Renal cortex interstitium (tissue), 11 donors: ENCODE measurements at regions not wholly inside any gene's neighbourhood (a gene's known extent, or its start where the extent isn't known, plus 50 kb on each side); places are given as distances from the start of the nearest gene placed in this dataset.
"Not testable (repeated sequence)": the region's sequence is repeated elsewhere in the genome, so short reads cannot be mapped to it uniquely, and the experiment has no call there.

ENCODE experiments used
- DNase-seq, 11 donors: peaks; one replicate each; pipeline ENCODE4 v3.0.0-alpha.2; 2013; ENCODE audit warnings: low read depth in 9 of 11, low spot score in 4 of 11; ENCODE audit errors: extremely low read depth in 1 of 11

DNA sequence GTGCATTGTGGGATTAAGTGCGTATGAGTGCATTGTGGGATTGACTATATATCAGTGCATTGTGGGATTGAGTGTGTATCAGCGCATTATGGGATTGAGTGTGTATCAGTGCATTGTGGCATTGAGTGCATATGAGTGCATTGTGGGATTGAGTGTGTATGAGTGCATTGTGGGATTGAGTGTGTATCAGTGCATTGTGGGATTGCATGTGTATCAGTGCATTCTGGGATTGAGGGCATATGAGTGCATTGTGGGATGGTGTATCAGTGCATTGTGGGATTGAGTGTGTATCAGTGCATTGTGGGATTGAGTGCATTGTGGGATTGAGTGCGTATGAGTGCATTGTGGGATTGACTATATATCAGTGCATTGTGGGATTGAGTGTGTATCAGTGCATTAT, 106.4 kb downstream of the SHOX start:
- not testable (repeated sequence) for DNase-seq

DNA sequence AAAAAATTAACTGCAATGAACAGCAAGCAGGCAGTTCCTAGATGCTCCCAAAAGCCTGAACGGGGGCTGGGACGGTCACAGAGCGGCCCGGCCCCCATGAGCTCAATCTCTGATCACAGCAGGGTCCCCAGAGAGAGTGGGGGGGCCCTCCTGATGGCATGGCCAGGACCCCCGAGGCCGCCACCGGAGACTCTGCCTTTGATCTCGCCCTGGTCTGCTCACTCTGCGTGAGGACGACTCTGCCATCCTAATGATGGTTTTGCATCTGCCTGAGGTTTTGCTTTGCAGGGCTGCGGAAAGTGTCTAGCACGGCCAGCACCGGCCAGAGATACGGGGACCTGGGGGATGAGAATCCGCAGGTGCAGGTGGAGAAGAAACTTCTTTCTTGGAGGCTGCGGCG, 103.8 kb downstream of the SHOX start:
- DNase-seq = no peak

DNA sequence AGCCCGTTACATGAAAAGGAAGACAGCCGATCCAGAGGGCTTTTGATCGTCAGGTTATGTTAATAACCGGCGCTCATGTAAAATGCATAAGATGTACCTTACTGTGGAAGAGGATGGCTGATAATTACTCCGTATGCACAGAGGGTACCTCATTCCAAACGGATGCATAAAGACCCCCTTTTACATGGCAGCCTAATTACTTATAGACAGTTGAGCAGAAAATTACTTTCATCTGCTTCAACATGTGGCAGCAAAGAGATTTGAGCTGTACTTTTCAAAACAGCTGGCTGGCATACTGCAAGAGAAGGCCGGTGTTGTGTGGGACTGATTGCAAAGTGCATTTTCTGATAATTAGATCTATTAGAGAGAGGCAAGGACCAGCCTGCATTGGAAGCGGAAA, 103.4 kb downstream of the SHOX start:
- no peak for DNase-seq

DNA sequence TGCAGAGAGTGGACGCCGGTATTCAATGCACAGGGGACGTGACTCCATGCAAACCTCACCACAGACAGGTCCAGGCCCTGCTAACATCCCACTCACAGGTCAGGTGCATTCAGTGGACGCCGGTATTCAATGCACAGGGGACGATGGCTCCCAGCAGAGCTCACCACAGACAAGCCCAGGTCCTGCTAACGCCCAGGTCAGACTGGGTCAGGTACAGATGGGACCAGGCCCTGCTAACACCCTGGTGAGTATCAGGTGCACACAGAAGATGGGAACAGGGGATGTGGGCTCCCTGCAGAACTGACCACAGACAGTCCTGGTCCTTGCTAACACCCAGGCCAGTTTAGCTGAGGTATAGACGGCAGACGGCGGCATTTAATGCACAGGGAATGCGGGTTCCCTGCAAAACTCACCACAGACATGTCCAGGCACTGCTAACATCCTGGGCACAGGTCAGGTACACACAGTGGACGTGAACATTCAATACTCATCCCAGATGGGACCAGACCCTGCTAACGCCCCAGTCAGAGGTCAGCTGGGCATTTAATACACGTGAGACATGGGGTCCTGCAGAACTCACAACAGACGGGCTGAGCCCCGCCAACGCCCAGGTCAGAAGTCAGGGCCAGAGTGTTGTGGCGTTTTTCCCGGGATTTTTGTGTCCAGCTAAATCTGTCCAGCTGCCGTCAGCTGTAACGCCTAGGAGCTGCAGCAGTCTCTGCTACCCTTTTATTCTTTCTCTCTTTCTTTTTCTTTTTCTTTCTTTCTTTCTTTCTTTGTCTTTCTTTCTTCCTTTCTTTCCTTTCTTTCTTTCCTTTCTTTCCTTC, 99.2 kb downstream of the SHOX start:
- DNase-seq = no peak

DNA sequence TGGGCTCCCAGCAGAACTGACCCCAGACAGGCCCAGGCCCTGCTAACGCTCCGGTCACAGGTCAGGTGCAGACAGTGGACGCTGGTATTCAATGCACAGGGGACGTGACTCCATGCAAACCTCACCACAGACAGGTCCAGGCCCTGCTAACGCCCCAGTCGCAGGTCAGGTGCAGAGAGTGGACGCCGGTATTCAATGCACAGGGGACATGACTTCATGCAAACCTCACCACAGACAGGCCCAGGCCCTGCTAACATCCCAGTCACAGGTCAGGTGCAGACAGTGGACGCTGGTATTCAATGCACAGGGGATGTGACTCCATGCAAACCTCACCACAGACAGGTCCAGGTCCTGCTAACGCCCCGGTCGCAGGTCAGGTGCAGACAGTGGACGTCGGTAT, 98.5 kb downstream of the SHOX start:
- DNase-seq = not testable (repeated sequence)

DNA sequence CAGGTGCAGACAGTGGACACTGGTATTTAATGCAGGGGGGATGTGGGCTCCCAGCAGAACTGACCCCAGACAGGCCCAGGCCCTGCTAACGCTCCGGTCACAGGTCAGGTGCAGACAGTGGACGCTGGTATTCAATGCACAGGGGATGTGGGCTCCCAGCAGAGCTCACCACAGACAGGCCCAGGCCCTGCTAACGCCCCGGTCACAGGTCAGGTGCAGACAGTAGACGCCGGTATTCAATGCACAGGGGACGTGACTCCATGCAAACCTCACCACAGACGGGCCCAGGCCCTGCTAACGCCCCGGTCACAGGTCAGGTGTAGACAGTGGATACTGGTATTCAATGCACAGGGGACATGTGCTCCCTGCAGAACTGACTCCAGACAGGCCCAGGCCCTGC, 98.0 kb downstream of the SHOX start:
- not testable (repeated sequence) for DNase-seq

DNA sequence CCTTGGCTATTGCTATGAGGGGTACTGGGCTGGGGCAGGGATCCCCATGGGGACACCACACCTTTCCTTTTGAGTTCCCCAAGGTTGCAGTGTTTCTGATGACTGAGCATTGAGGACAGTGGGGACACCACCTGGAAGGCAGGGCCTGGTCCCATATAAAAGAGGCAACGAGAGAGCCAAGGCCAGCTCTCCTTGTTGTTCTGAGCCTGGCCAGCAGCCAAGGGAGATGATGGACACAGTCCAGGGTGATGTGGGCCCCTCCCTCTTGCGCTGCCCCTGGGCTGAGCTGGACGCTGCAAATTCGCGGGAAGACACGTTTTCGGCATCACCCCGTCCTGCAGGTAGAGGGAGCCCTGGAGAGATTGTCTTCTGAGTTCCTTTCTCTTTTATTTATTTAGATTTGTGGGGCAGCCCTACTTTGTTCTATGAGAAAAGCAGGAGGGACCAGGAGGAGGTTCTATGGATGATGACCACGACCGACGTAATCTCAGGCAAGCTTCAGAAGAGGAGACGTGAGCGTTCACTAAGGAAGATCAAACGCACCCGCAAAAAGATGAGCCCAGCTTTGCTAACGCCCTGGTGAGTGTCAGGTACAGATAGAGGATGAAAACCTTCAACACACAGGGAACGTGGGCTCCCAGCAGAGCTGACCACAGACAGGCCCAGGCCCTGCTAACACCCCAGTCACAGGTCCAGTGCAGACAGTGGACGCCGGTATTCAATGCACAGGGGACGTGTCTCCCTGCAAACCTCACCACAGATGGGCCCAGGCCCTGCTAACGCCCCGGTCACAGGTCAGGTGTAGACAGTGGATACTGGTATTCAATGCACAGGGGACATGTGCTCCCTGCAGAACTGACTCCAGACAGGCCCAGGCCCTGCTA, 97.4 kb downstream of the SHOX start:
- DNase-seq = no peak

DNA sequence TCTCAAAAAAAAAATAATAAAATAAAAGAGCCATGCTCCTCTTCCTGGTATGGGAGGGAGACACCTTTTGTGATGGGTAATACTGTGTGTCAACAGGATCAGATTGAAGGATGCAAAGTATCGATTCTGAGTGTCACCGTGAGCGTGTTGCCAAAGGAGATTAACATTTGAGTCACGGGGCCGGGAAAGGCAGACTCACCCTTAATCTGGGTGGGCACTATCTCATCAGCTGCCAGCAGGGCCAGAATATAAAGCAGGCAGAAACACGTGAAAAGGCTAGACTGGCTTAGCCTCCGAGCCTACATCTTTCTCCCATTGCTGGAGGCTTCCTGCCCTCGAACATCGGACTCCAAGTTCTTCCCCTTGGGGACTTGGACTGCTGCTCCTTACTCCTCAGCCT, 95.4 kb downstream of the SHOX start:
- DNase-seq = no peak

DNA sequence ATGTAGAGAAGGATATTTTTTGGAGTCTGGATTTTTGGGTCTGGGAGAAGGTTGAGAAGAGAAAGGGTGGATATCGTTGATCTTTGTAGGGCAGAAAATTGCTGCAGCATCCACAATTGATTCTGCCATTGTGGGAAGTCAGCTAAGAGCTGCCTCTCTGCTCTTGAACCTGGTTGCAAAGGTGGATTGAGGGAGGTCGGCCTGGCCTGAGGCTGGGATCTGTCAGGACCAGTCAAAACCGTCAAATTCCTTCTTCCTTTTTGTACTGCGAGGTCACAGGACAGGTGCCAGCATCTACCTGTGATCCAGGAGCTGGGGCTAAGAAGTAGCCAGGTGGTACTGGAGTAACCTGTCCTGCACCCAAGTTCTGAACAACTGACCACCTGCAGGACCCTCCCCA, 93.7 kb downstream of the SHOX start:
- no peak for DNase-seq

DNA sequence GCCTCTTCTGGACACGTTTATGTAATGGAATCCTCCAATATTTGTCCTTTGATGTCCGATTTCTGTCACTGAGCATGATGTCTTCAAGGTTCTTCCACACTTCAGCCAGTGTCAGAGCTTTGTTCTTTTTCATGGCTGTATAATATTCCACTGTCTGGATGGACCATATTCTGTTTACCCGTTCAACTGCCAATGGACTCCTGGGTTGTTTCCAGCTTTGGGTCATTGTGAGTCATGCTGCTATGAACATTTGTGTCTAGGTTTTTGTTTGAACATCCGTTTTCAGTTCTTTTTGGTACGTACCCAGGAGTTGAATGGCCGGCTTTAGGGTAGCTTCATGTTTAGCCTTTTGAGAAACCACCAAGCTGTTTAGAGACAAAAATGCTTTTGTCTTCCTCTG, 93.2 kb downstream of the SHOX start:
- DNase-seq = no peak

DNA sequence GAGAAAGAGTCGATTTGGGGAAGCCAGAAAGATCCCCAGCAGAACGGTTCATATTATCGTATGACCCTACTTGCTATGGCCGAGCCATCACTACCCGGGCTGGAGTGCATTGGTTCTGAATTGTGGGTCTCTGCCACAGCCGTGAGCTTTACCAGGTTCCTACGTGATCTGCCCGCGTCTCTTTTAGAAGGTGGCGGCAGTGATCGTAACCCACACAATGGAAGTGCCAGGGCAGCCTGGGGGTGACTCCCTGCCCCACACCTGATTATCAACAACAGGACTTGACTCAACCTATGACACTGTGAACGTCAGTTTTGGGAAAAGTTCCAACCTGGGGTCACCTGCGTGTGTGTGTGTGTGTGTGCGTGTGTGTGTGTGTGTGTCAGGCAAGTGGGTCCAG, 90.8 kb downstream of the SHOX start:
- DNase-seq = no peak

DNA sequence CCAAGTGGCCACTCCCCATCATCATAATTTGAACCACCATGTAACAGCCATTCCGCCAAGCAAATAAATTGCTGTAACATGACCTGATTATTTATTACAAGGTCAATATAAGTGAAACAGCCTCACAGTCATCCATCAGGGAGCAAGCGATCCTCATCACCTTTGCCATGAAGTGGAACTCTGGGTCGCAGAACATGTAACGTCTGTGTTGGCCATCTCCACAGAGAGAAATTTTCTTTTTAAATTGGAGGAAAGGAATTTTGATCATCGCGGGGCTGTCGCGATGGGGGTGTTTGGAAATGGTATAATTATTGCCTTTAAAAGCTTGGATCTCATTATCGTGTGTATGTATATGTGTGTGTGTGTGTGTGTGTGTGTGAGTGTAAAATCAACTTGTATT, 90.2 kb downstream of the SHOX start:
- no peak for DNase-seq

DNA sequence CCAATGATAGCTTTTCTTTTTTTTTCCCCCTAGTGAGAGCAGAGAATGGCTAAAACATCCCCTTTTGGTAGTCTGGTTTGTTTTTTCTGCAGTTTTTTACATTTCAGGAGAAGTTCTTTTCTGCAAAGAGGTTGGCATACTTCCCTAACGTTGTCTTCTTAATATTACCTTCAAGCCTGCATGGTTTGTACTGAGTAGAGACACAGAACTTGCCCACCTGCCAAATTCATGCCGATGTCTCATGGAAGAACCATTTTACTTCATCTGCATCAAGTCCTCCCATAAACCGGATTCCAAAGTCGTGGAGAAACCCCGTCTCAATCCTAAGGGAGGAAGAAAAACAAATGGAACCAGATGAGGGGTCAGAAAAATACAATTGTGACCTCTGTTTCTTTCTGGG, 89.7 kb downstream of the SHOX start:
- no peak for DNase-seq

DNA sequence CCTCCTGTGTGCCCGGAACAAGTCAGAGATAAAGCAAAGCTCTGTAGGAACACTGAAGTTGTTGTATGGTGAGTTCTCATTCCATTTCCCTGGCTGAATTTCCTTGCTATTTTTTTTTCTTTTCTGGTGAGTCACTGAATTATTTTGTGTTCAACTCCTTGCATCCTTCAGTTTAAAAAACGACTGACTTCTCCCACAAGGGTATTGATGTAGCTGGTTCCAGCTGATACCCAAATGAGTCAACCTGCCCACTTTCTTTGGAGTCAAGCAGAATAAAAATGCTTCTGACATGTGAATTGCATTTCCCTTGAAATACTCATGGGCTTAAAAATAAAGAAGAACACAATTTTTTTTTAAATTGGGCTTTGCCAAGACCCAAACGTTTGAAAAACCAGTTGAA, 85.5 kb downstream of the SHOX start:
- no peak for DNase-seq

DNA sequence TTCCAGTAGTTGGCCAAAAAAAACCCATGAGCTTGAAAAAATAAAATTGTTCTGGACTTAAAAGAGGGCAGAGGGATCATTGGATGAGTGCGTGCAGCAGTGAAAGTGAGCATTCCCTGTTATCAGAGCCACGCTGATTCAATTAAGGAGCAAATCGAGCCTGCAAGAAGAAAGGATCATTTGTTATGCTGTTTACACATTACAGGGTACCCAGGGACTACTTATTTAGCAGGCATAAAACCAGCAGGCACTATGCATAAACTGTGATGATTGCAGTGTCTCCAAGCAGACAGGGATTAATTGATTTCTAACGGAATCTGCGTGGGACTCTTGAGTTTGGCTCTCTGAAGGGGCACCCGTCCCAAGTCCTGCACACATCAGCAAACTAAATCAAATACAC, 83.5 kb downstream of the SHOX start:
- DNase-seq = no peak
